ENCODE measurements at regions not wholly inside any gene's neighbourhood (a gene's known extent, or its start where the extent isn't known, plus 50 kb on each side); places are given as distances from the start of the nearest gene placed in this dataset.
A peak's percentile ranks its signal among the peaks of the same experiment; 100 is the strongest.
"Not testable (repeated sequence)": the region's sequence is repeated elsewhere in the genome, so short reads cannot be mapped to it uniquely, and the experiment has no call there.

- H3K4me3 ChIP-seq (ENCODE audit: severe bottlenecking); ATAC-seq (ENCODE audit: low read depth); H3K4me1 ChIP-seq (ENCODE audit: insufficient read depth, poor library complexity, severe bottlenecking); H3K36me3 ChIP-seq (ENCODE audit: low read depth); DNase-seq (ENCODE audit: low spot score); H3K27ac ChIP-seq (ENCODE audit: poor library complexity, severe bottlenecking); H3K9me3 ChIP-seq (ENCODE audit: severe bottlenecking); H3K27me3 ChIP-seq (ENCODE audit: insufficient read depth, poor library complexity, severe bottlenecking): not testable (repeated sequence)
Observed at GRCh38 chr11:14573539-14574057, 53.4 kb upstream of the PSMA1 start.

GRCh38 chr11:14577292-14577691 is 57.1 kb upstream of the PSMA1 start:
- Histone ChIP-seq H3K36me3 (ENCODE audit: low read depth) (no peaks in the 10 kb centered on the region), H3K4me3 (ENCODE audit: severe bottlenecking) (no peak overlapping the region), H3K9me3 (ENCODE audit: severe bottlenecking) (no peaks in the 10 kb centered on the region), H3K4me1 (ENCODE audit: insufficient read depth, poor library complexity, severe bottlenecking) (no peaks in the 10 kb centered on the region), H3K27me3 (ENCODE audit: insufficient read depth, poor library complexity, severe bottlenecking) (no peaks in the 10 kb centered on the region), H3K27ac (ENCODE audit: poor library complexity, severe bottlenecking) (no peak overlapping the region)
- TF ChIP-seq CTCF (IDR thresholded peaks at IDR 0.05; ENCODE audit: poor library complexity, severe bottlenecking) = no peak
- DNase-seq (ENCODE audit: low spot score) (no peak), ATAC-seq (ENCODE audit: low read depth) (no peak)

- Histone ChIP-seq H3K9me3 (ENCODE audit: severe bottlenecking) (no peaks in the 10 kb centered on the region), H3K27ac (ENCODE audit: poor library complexity, severe bottlenecking) (no peak overlapping the region), H3K27me3 (ENCODE audit: insufficient read depth, poor library complexity, severe bottlenecking) (no peaks in the 10 kb centered on the region), H3K36me3 (ENCODE audit: low read depth) (no peaks in the 10 kb centered on the region), H3K4me1 (ENCODE audit: insufficient read depth, poor library complexity, severe bottlenecking) (no peaks in the 10 kb centered on the region), H3K4me3 (ENCODE audit: severe bottlenecking) (no peak overlapping the region)
- no peak for TF ChIP-seq CTCF (IDR thresholded peaks at IDR 0.05; ENCODE audit: poor library complexity, severe bottlenecking)
- DNase-seq (ENCODE audit: low spot score) (no peak), ATAC-seq (ENCODE audit: low read depth) (no peak)
Observed at GRCh38 chr11:14577835-14578529, 57.8 kb upstream of the PSMA1 start.

GRCh38 chr11:14578541-14578956 is 58.4 kb upstream of the PSMA1 start:
- ATAC-seq (ENCODE audit: low read depth) = peak; percentile 12; the same call in 1 of the 3 replicates
- no peak for TF ChIP-seq CTCF (IDR thresholded peaks at IDR 0.05; ENCODE audit: poor library complexity, severe bottlenecking)
- H3K27me3 ChIP-seq (ENCODE audit: insufficient read depth, poor library complexity, severe bottlenecking) = no peaks in the 10 kb centered on the region
- H3K4me3 ChIP-seq (ENCODE audit: severe bottlenecking) = no peak overlapping the region
- H3K36me3 ChIP-seq (ENCODE audit: low read depth) = no peaks in the 10 kb centered on the region
- no peak for DNase-seq (ENCODE audit: low spot score)
- H3K27ac ChIP-seq (ENCODE audit: poor library complexity, severe bottlenecking) = no peak overlapping the region
- H3K9me3 ChIP-seq (ENCODE audit: severe bottlenecking) = no peaks in the 10 kb centered on the region
- no peaks in the 10 kb centered on the region for H3K4me1 ChIP-seq (ENCODE audit: insufficient read depth, poor library complexity, severe bottlenecking)

- Histone ChIP-seq H3K27ac (ENCODE audit: poor library complexity, severe bottlenecking) (no peak overlapping the region), H3K4me1 (ENCODE audit: insufficient read depth, poor library complexity, severe bottlenecking) (no peaks in the 10 kb centered on the region), H3K27me3 (ENCODE audit: insufficient read depth, poor library complexity, severe bottlenecking) (no peaks in the 10 kb centered on the region), H3K36me3 (ENCODE audit: low read depth) (no peaks in the 10 kb centered on the region), H3K4me3 (ENCODE audit: severe bottlenecking) (no peak overlapping the region), H3K9me3 (ENCODE audit: severe bottlenecking) (no peaks in the 10 kb centered on the region)
- no peak for TF ChIP-seq CTCF (IDR thresholded peaks at IDR 0.05; ENCODE audit: poor library complexity, severe bottlenecking)
- DNase-seq (ENCODE audit: low spot score) (no peak), ATAC-seq (ENCODE audit: low read depth) (no peak)
Observed at GRCh38 chr11:14579646-14580045, 59.5 kb upstream of the PSMA1 start.

Data from RWPE2 (cell line).